T-helper 17 cell (primary cell): ENCODE measurements at regions not wholly inside any gene's neighbourhood (a gene's known extent, or its start where the extent isn't known, plus 50 kb on each side); places are given as distances from the start of the nearest gene placed in this dataset.
"Not testable (repeated sequence)": the region's sequence is repeated elsewhere in the genome, so short reads cannot be mapped to it uniquely, and the experiment has no call there.

Experiments used
- ATAC-seq: fragments of 150-1000 bp; cut with Tn5 transposase; 2 replicates; pipeline ENCODE4 v1.10.0; 2021; ENCODE audit warnings: mild to moderate bottlenecking, moderate library complexity
- DNase-seq, 3 donors: peaks; one replicate each; pipeline versions ENCODE4 v3.0.0 to v3.0.0-alpha.2; 2020 to 2021
- H3K9me3 ChIP-seq: one replicate; pipeline ENCODE4 v1.7.0; 2013; ENCODE audit warnings: low read length, mild to moderate bottlenecking; ENCODE audit not compliant: control insufficient read depth, poor library complexity, severe bottlenecking
- H3K27ac Mint-ChIP-seq: one replicate; pipeline ENCODE4 v1.8.0; 2022; ENCODE audit warnings: mild to moderate bottlenecking, moderate library complexity, mixed read lengths
- H3K27me3 Mint-ChIP-seq: one replicate; pipeline ENCODE4 v1.8.0; 2022; ENCODE audit warnings: mixed read lengths
- H3K36me3 Mint-ChIP-seq: one replicate; pipeline ENCODE4 v1.8.0; 2022; ENCODE audit warnings: low read depth, mixed read lengths
- H3K4me1 Mint-ChIP-seq: one replicate; pipeline ENCODE4 v1.8.0; 2022; ENCODE audit warnings: mild to moderate bottlenecking, mixed read lengths
- H3K4me3 Mint-ChIP-seq: one replicate; pipeline ENCODE4 v1.8.0; 2022; ENCODE audit warnings: mild to moderate bottlenecking, moderate library complexity, mixed read lengths

- not testable (repeated sequence) for ATAC-seq, H3K4me3 Mint-ChIP-seq, H3K4me1 Mint-ChIP-seq, H3K9me3 ChIP-seq, H3K36me3 Mint-ChIP-seq, H3K27ac Mint-ChIP-seq, H3K27me3 Mint-ChIP-seq, DNase-seq
These were observed 571.3 kb upstream of the PCDH7 start for GRCh38 chr4:30148828-30149227.

GRCh38 chr4:30149539-30149938, 570.6 kb upstream of the PCDH7 start:
- not testable (repeated sequence) for ATAC-seq, H3K27ac Mint-ChIP-seq, DNase-seq, H3K36me3 Mint-ChIP-seq, H3K4me3 Mint-ChIP-seq, H3K4me1 Mint-ChIP-seq, H3K9me3 ChIP-seq, H3K27me3 Mint-ChIP-seq

GRCh38 chr4:30153427-30153826, 566.7 kb upstream of the PCDH7 start:
- H3K27ac Mint-ChIP-seq, result no peak overlapping the region
- H3K9me3 ChIP-seq, result no peaks in the 10 kb centered on the region
- H3K4me1 Mint-ChIP-seq, result no peaks in the 10 kb centered on the region
- DNase-seq (no peak), ATAC-seq (no peak)
- H3K36me3 Mint-ChIP-seq, result no peaks in the 10 kb centered on the region
- H3K4me3 Mint-ChIP-seq, result no peak overlapping the region
- H3K27me3 Mint-ChIP-seq, result no peaks in the 10 kb centered on the region

- no peak overlapping the region for H3K27ac Mint-ChIP-seq
- DNase-seq (no peak), ATAC-seq (no peak)
- H3K9me3 ChIP-seq, result no peaks in the 10 kb centered on the region
- H3K4me1 Mint-ChIP-seq, result no peaks in the 10 kb centered on the region
- no peaks in the 10 kb centered on the region for H3K27me3 Mint-ChIP-seq
- no peak overlapping the region for H3K4me3 Mint-ChIP-seq
- no peaks in the 10 kb centered on the region for H3K36me3 Mint-ChIP-seq
These were observed 560.0 kb upstream of the PCDH7 start for GRCh38 chr4:30160140-30160539.

- H3K9me3 ChIP-seq, result no peaks in the 10 kb centered on the region
- no peaks in the 10 kb centered on the region for H3K4me1 Mint-ChIP-seq
- no peaks in the 10 kb centered on the region for H3K36me3 Mint-ChIP-seq
- no peak overlapping the region for H3K4me3 Mint-ChIP-seq
- no peak overlapping the region for H3K27ac Mint-ChIP-seq
- ATAC-seq (no peak), DNase-seq (no peak)
- no peaks in the 10 kb centered on the region for H3K27me3 Mint-ChIP-seq
These were observed 547.8 kb upstream of the PCDH7 start for GRCh38 chr4:30172416-30172815.

GRCh38 chr4:30181512-30181911, 538.7 kb upstream of the PCDH7 start:
- no peak overlapping the region for H3K27ac Mint-ChIP-seq
- H3K36me3 Mint-ChIP-seq, result no peaks in the 10 kb centered on the region
- ATAC-seq, result no peak
- H3K27me3 Mint-ChIP-seq, result no peaks in the 10 kb centered on the region
- no peaks in the 10 kb centered on the region for H3K4me1 Mint-ChIP-seq
- H3K4me3 Mint-ChIP-seq, result no peak overlapping the region
- no peak for DNase-seq
- H3K9me3 ChIP-seq, result no peaks in the 10 kb centered on the region

GRCh38 chr4:30181918-30182317, 538.3 kb upstream of the PCDH7 start:
- H3K4me3 Mint-ChIP-seq, result no peak overlapping the region
- DNase-seq, result no peak
- no peak overlapping the region for H3K27ac Mint-ChIP-seq
- H3K27me3 Mint-ChIP-seq, result no peaks in the 10 kb centered on the region
- ATAC-seq, result no peak
- no peaks in the 10 kb centered on the region for H3K4me1 Mint-ChIP-seq
- no peaks in the 10 kb centered on the region for H3K36me3 Mint-ChIP-seq
- H3K9me3 ChIP-seq, result no peaks in the 10 kb centered on the region

GRCh38 chr4:30182786-30183185, 537.4 kb upstream of the PCDH7 start:
- no peaks in the 10 kb centered on the region for H3K4me1 Mint-ChIP-seq
- H3K27ac Mint-ChIP-seq, result no peak overlapping the region
- H3K36me3 Mint-ChIP-seq, result no peaks in the 10 kb centered on the region
- DNase-seq (no peak), ATAC-seq (no peak)
- H3K4me3 Mint-ChIP-seq, result no peak overlapping the region
- no peaks in the 10 kb centered on the region for H3K9me3 ChIP-seq
- no peaks in the 10 kb centered on the region for H3K27me3 Mint-ChIP-seq

- Mint-ChIP-seq H3K27ac (no peak overlapping the region), H3K36me3 (no peaks in the 10 kb centered on the region), H3K27me3 (no peaks in the 10 kb centered on the region), H3K4me1 (no peaks in the 10 kb centered on the region), H3K4me3 (no peak overlapping the region)
- no peak for ATAC-seq
- no peaks in the 10 kb centered on the region for H3K9me3 ChIP-seq
- no peak for DNase-seq
These were observed 528.3 kb upstream of the PCDH7 start for GRCh38 chr4:30191902-30192301.

- H3K9me3 ChIP-seq, result no peaks in the 10 kb centered on the region
- DNase-seq (no peak), ATAC-seq (no peak)
- Mint-ChIP-seq H3K4me1 (no peaks in the 10 kb centered on the region), H3K4me3 (no peak overlapping the region), H3K36me3 (no peaks in the 10 kb centered on the region), H3K27ac (no peak overlapping the region), H3K27me3 (no peaks in the 10 kb centered on the region)
These were observed 512.8 kb upstream of the PCDH7 start for GRCh38 chr4:30207389-30207788.

- no peak overlapping the region for H3K27ac Mint-ChIP-seq
- H3K4me3 Mint-ChIP-seq, result no peak overlapping the region
- DNase-seq (no peak), ATAC-seq (no peak)
- H3K36me3 Mint-ChIP-seq, result no peaks in the 10 kb centered on the region
- H3K4me1 Mint-ChIP-seq, result no peaks in the 10 kb centered on the region
- H3K27me3 Mint-ChIP-seq, result no peaks in the 10 kb centered on the region
- no peaks in the 10 kb centered on the region for H3K9me3 ChIP-seq
These were observed 511.3 kb upstream of the PCDH7 start for GRCh38 chr4:30208731-30209435.

- not testable (repeated sequence) for H3K9me3 ChIP-seq, H3K27ac Mint-ChIP-seq, H3K36me3 Mint-ChIP-seq, ATAC-seq, H3K4me1 Mint-ChIP-seq, H3K4me3 Mint-ChIP-seq, H3K27me3 Mint-ChIP-seq, DNase-seq
These were observed 504.2 kb upstream of the PCDH7 start for GRCh38 chr4:30215973-30216372.

- Mint-ChIP-seq H3K36me3 (no peaks in the 10 kb centered on the region), H3K4me3 (no peak overlapping the region), H3K27me3 (no peaks in the 10 kb centered on the region), H3K27ac (no peak overlapping the region), H3K4me1 (no peaks in the 10 kb centered on the region)
- no peaks in the 10 kb centered on the region for H3K9me3 ChIP-seq
- DNase-seq (no peak), ATAC-seq (no peak)
These were observed 475.0 kb upstream of the PCDH7 start for GRCh38 chr4:30245140-30245539.

- peaks cover 5% of the 10 kb centered on the region for H3K9me3 ChIP-seq
- ATAC-seq (no peak), DNase-seq (no peak)
- Mint-ChIP-seq H3K4me1 (no peaks in the 10 kb centered on the region), H3K27ac (no peak overlapping the region), H3K36me3 (no peaks in the 10 kb centered on the region), H3K4me3 (no peak overlapping the region), H3K27me3 (no peaks in the 10 kb centered on the region)
These were observed 463.9 kb upstream of the PCDH7 start for GRCh38 chr4:30256116-30256832.
